K562 (cell line): ENCODE measurements at regions not wholly inside any gene's neighbourhood (a gene's known extent, or its start where the extent isn't known, plus 50 kb on each side); places are given as distances from the start of the nearest gene placed in this dataset.

Experiments
- ATAC-seq: fragments of 200-7000 bp; cut with Tn5 transposase; 3 replicates; pipeline ENCODE4 v1.9.1; 2020; ENCODE audit warnings: moderate library complexity
- BruUV-seq: library from RNA; stranded (reverse); fragments of 400-500 nt; replicated peaks from 2 replicates; lab custom pipeline; 2021; lab: Mats Ljungman, UMichigan
- CTCF ChIA-PET: fragments of 300-600 bp; formaldehyde crosslinking; extraction: SDS; loops from one replicate; lab custom pipeline; 2021; ENCODE audit warnings: low intra/inter-chr PET ratio; lab: Yijun Ruan, JAX
- POLR2A ChIA-PET: fragments of 300-600, 350-650 bp; sonication (Branson Sonifier 250); formaldehyde crosslinking; extraction: SDS; loops from one replicate; lab custom pipeline; 2021; ENCODE audit warnings: antibody characterized with exemption, inconsistent platforms; lab: Yijun Ruan, JAX
- DNase-seq, 4 experiments: peaks; one replicate each; pipeline versions ENCODE4 v3.0.0 to v3.0.0-alpha.2; 2011 to 2018; ENCODE audit warnings: low spot score in 3 of 4, mixed read lengths in 3 of 4; ENCODE audit errors: extremely low read depth in 1 of 4
- FAIRE-seq: peaks from 2 replicates; lab custom pipeline; 2011; peaks lifted over from hg19 to GRCh38; lab: Jason Lieb, UNC
- H2AFZ ChIP-seq: 2 replicates; pipeline ENCODE4 v1.6.0; 2011; ENCODE audit warnings: low read depth, low read length, control low read depth, inconsistent platforms
- H3K27ac ChIP-seq: fragments of 200-600 bp; 3 replicates; pipeline ENCODE4 v1.8.0; 2011; ENCODE audit warnings: low read depth, mild to moderate bottlenecking, control low read depth, inconsistent platforms, low read length, moderate library complexity, mixed read lengths; ENCODE audit errors: extremely low read depth
- H3K27me3 ChIP-seq, 2 experiments: fragments of 300-600 bp in 1 of 2; 2 replicates in 1 of 2; 3 replicates in 1 of 2; pipeline versions ENCODE4 v1.6.0 to v1.8.0; 2011; ENCODE audit warnings: inconsistent platforms in 2 of 2, low read length in 2 of 2, mild to moderate bottlenecking in 1 of 2, mixed read lengths in 1 of 2, moderate library complexity in 1 of 2; ENCODE audit not compliant: control insufficient read depth in 2 of 2, insufficient read depth in 2 of 2
- H3K36me3 ChIP-seq: fragments of 300-600 bp; 3 replicates; pipeline ENCODE4 v1.8.0; 2011; ENCODE audit warnings: mild to moderate bottlenecking, low read length, inconsistent platforms; ENCODE audit not compliant: control insufficient read depth, insufficient read depth
- H3K4me1 ChIP-seq, 2 experiments: fragments of 200-600 bp in 1 of 2; replicated peaks in 1 of 2; 2 replicates in 1 of 2; 3 replicates in 1 of 2; pipeline versions ENCODE4 v1.5.1 to v1.8.0; 2011; ENCODE audit warnings: inconsistent platforms in 2 of 2, low read length in 2 of 2, mild to moderate bottlenecking in 1 of 2, mixed read lengths in 1 of 2, moderate library complexity in 1 of 2; ENCODE audit not compliant: control insufficient read depth in 2 of 2, insufficient read depth in 2 of 2
- H3K4me2 ChIP-seq: 2 replicates; pipeline ENCODE4 v1.6.1; 2011; ENCODE audit warnings: low read length, control low read depth, inconsistent platforms, mixed read lengths; ENCODE audit not compliant: insufficient read depth
- H3K4me3 ChIP-seq: fragments of 200-600 bp; sonication (generic), shearing (Covaris generic); 2 replicates; pipeline ENCODE4 v1.5.1; 2016; ENCODE audit warnings: control low read depth, inconsistent platforms
- H3K79me2 ChIP-seq: fragments of 200-600 bp; 3 replicates; pipeline ENCODE4 v1.8.0; 2011; ENCODE audit warnings: low read length, inconsistent platforms; ENCODE audit not compliant: control insufficient read depth, insufficient read depth
- H3K9ac ChIP-seq, 2 experiments: 2 replicates each; pipeline versions ENCODE4 v1.6.0 to v1.6.1; 2011; ENCODE audit warnings: low read depth in 2 of 2, low read length in 2 of 2, control low read depth in 1 of 2, inconsistent platforms in 1 of 2, mild to moderate bottlenecking in 1 of 2, mixed read lengths in 1 of 2; ENCODE audit not compliant: insufficient read depth in 1 of 2
- H3K9me1 ChIP-seq: one replicate; pipeline ENCODE4 v1.6.0; 2011; ENCODE audit warnings: inconsistent platforms, mild to moderate bottlenecking, low read length, moderate library complexity; ENCODE audit not compliant: control insufficient read depth, insufficient read depth
- H3K9me3 ChIP-seq: replicated peaks from 2 replicates; pipeline ENCODE4 v1.5.1; 2011; ENCODE audit warnings: low read depth, low read length, inconsistent platforms; ENCODE audit not compliant: control insufficient read depth, insufficient read depth
- H4K20me1 ChIP-seq: replicated peaks from 2 replicates; pipeline ENCODE4 v1.6.1; 2011; ENCODE audit warnings: low read length, inconsistent platforms, mixed read lengths; ENCODE audit not compliant: control insufficient read depth, insufficient read depth
- ARNT ChIP-seq, 2 experiments: fragments of 450-650 bp; IDR thresholded peaks; 2 replicates each; pipeline ENCODE4 v1.6.1; 2016; ENCODE audit warnings: mild to moderate bottlenecking in 1 of 2
- CREB1 ChIP-seq, 2 experiments: sonication (generic) in 1 of 2; formaldehyde crosslinking in 1 of 2; IDR thresholded peaks; 2 replicates each; pipeline versions ENCODE4 v1.6.1 to v1.8.0; 2012 to 2022; ENCODE audit warnings: inconsistent platforms in 1 of 2, mild to moderate bottlenecking in 1 of 2, missing genetic modification reagents in 1 of 2, moderate library complexity in 1 of 2
- CREM ChIP-seq: IDR thresholded peaks from 2 replicates; pipeline ENCODE4 v1.6.1; 2014; ENCODE audit warnings: antibody characterized with exemption, low read depth
- ERF ChIP-seq: fragments of 450-650 bp; formaldehyde crosslinking; IDR thresholded peaks from 2 replicates; pipeline ENCODE4 v1.4.0; 2020; ENCODE audit warnings: mild to moderate bottlenecking, mixed read lengths
- GTF2F1 ChIP-seq: IDR thresholded peaks from 2 replicates; pipeline ENCODE4 v1.6.1; 2011; ENCODE audit warnings: low read depth, low read length, improper control_type of control experiment
- HMGXB4 ChIP-seq: sonication (generic); formaldehyde crosslinking; IDR thresholded peaks from 2 replicates; pipeline ENCODE4 v1.8.1; 2023; ENCODE audit warnings: mild to moderate bottlenecking, missing genetic modification reagents
- HNRNPL ChIP-seq: fragments of 200-400 bp; formaldehyde crosslinking; IDR thresholded peaks from 2 replicates; pipeline ENCODE4 v1.6.1; 2017; ENCODE audit warnings: low read depth, mild to moderate bottlenecking, low read length
- IFI16 ChIP-seq: fragments of 250-450 bp; sonication (Bioruptor Pico); IDR thresholded peaks from 2 replicates; pipeline ENCODE4 v2.1.2; 2022; ENCODE audit warnings: mild to moderate bottlenecking, inconsistent platforms
- MCM2 ChIP-seq: fragments of 450-650 bp; IDR thresholded peaks from 2 replicates; pipeline ENCODE4 v1.6.1; 2017; ENCODE audit warnings: low read depth, mild to moderate bottlenecking
- NCOA2 ChIP-seq, 2 experiments: fragments of 450-650 bp; IDR thresholded peaks; 2 replicates each; pipeline ENCODE4 v1.6.1; 2018; ENCODE audit warnings: mild to moderate bottlenecking in 2 of 2, moderate library complexity in 1 of 2; ENCODE audit not compliant: partially characterized antibody in 2 of 2
- NFATC3 ChIP-seq: fragments of 450-650 bp; IDR thresholded peaks from 2 replicates; pipeline ENCODE4 v1.6.1; 2017; ENCODE audit warnings: mild to moderate bottlenecking
- NONO ChIP-seq, 2 experiments: fragments of 200-400 bp in 1 of 2; fragments of 450-650 bp in 1 of 2; formaldehyde crosslinking in 1 of 2; IDR thresholded peaks; 2 replicates each; pipeline ENCODE4 v1.6.1; 2017; ENCODE audit warnings: low read depth in 2 of 2, mild to moderate bottlenecking in 2 of 2, moderate library complexity in 2 of 2, low read length in 1 of 2
- NR1H2 ChIP-seq: sonication (generic); formaldehyde crosslinking; IDR thresholded peaks from 2 replicates; pipeline ENCODE4 v1.4.0; 2020; ENCODE audit warnings: mild to moderate bottlenecking, missing genetic modification reagents
- RFX7 ChIP-seq: fragments of 250-450 bp; sonication (Bioruptor Pico); IDR thresholded peaks from 2 replicates; pipeline ENCODE4 v1.5.1; 2021; ENCODE audit warnings: mild to moderate bottlenecking
- SMARCE1 ChIP-seq: fragments of 450-650 bp; IDR thresholded peaks from 2 replicates; pipeline ENCODE4 v1.7.1; 2016; ENCODE audit warnings: mild to moderate bottlenecking
- ZKSCAN1 ChIP-seq: fragments of 150-350 bp; IDR thresholded peaks from 2 replicates; pipeline ENCODE4 v1.6.1; 2016; ENCODE audit warnings: low read depth, low read length
- ZNF696 ChIP-seq: fragments of 250-450 bp; sonication (Bioruptor Pico); conservative IDR thresholded peaks from 2 replicates; pipeline ENCODE4 v1.4.0; 2020; ENCODE audit warnings: mild to moderate bottlenecking, moderate library complexity
- WGBS: fragments of 100-300 bp; shearing (Covaris generic); methylation state at CpG from one replicate; pipeline ENCODE4 v1.1.6; 2016; ENCODE audit warnings: low coverage, mixed read lengths; ENCODE audit not compliant: insufficient coverage; ENCODE audit errors: missing lambda C conversion rate; 5-methylcytosine and 5-hydroxymethylcytosine counted together
- in situ Hi-C: fragments of 300-500 bp; cut with MboI; formaldehyde crosslinking; loops from 4 replicates; pipeline ENCODE4 v1.15.0; 2018; ENCODE audit warnings: inconsistent platforms, mixed read lengths
- intact Hi-C: fragments of 100-400 bp; cut with micrococcal nuclease; formaldehyde crosslinking; loops from 2 replicates; pipeline ENCODE4 v1.14.2; 2022
- TF ChIP-seq, protein P1 (sequence below), 2 experiments: fragments of 150-350 bp in 1 of 2; IDR thresholded peaks; 2 replicates each; pipeline ENCODE4 v1.6.1; 2012 to 2016; ENCODE audit warnings: low read depth in 2 of 2, low read length in 2 of 2, mild to moderate bottlenecking in 1 of 2, moderate library complexity in 1 of 2

DNA sequence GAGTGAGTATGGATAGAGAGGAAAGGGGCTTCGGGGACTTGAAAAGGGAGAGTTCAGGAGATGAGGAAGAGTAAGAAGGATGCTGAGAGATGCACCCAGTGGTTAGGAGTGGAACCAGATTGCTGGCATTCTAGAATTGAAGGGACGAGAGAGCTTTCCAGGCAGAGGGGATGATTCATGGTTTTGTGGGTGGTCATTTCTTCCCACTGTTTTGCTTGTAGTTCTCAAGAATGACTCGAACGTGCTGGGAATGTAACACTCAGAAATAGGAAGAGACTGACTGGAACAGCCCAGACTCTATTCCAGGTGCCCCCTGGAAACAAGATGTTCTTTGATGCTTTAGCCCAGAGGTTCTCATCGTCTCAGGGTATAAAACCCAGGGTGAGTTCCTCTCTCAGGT lies 294.2 kb downstream of the ICE1 start:
- H2AFZ ChIP-seq, result no peak overlapping the region
- TF ChIP-seq NR1H2 (no peak), NFATC3 (no peak), CREM (no peak), ERF (no peak), SMARCE1 (no peak), HNRNPL (no peak), HMGXB4 (CRISPR knock-in tag) (no peak), ZNF696 (CRISPR knock-in tag) (no peak), RFX7 (CRISPR knock-in tag) (no peak), GTF2F1 (no peak), CREB1 (IDR thresholded peaks at IDR 0.05) (no peak), CREB1 (CRISPR knock-in tag; IDR thresholded peaks at IDR 0.05) (no peak), MCM2 (no peak), NCOA2 (IDR thresholded peaks at IDR 0.05; ENCODE audit: partially characterized antibody in 2 of 2) (no peak), ZKSCAN1 (no peak), NONO (IDR thresholded peaks at IDR 0.05; ENCODE audit: low read depth in 2 of 2, low read length in 1 of 2) (no peak), ARNT (IDR thresholded peaks at IDR 0.05) (no peak), IFI16 (CRISPR knock-in tag) (no peak)
- TF ChIP-seq, protein P1, sequence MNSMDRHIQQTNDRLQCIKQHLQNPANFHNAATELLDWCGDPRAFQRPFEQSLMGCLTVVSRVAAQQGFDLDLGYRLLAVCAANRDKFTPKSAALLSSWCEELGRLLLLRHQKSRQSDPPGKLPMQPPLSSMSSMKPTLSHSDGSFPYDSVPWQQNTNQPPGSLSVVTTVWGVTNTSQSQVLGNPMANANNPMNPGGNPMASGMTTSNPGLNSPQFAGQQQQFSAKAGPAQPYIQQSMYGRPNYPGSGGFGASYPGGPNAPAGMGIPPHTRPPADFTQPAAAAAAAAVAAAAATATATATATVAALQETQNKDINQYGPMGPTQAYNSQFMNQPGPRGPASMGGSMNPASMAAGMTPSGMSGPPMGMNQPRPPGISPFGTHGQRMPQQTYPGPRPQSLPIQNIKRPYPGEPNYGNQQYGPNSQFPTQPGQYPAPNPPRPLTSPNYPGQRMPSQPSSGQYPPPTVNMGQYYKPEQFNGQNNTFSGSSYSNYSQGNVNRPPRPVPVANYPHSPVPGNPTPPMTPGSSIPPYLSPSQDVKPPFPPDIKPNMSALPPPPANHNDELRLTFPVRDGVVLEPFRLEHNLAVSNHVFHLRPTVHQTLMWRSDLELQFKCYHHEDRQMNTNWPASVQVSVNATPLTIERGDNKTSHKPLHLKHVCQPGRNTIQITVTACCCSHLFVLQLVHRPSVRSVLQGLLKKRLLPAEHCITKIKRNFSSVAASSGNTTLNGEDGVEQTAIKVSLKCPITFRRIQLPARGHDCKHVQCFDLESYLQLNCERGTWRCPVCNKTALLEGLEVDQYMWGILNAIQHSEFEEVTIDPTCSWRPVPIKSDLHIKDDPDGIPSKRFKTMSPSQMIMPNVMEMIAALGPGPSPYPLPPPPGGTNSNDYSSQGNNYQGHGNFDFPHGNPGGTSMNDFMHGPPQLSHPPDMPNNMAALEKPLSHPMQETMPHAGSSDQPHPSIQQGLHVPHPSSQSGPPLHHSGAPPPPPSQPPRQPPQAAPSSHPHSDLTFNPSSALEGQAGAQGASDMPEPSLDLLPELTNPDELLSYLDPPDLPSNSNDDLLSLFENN (IDR thresholded peaks at IDR 0.05; ENCODE audit: low read depth in 2 of 2, low read length in 2 of 2), result no peak
- intact Hi-C loops, result no loop called here
- no peaks in the 10 kb centered on the region for H4K20me1 ChIP-seq
- no peaks in the 10 kb centered on the region; a peak in 1 of 5 replicates for H3K27me3 ChIP-seq
- ChIA-PET CTCF (no interaction called here), POLR2A (no interaction called here)
- H3K4me2 ChIP-seq, result no peak overlapping the region
- no peak overlapping the region for H3K4me3 ChIP-seq
- H3K79me2 ChIP-seq, result no peaks in the 10 kb centered on the region
- in situ Hi-C loops, result no loop called here
- H3K4me1 ChIP-seq, result no peaks in the 10 kb centered on the region
- no peaks in the 10 kb centered on the region for H3K9me3 ChIP-seq
- FAIRE-seq (no peak), DNase-seq (no peak), ATAC-seq (no peak)
- no peak overlapping the region for H3K9ac ChIP-seq
- no TSS peak for BruUV-seq
- 3% methylated on average over 5 of the region's 5 CpGs for WGBS
- H3K27ac ChIP-seq, result no peak overlapping the region
- no peaks in the 10 kb centered on the region for H3K9me1 ChIP-seq
- no peaks in the 10 kb centered on the region for H3K36me3 ChIP-seq
